SU-DHL-6 (cell line): ENCODE measurements at regions not wholly inside any gene's neighbourhood (a gene's known extent, or its start where the extent isn't known, plus 50 kb on each side); places are given as distances from the start of the nearest gene placed in this dataset.

ENCODE experiments used
- H2AFZ ChIP-seq: fragments of 200-600 bp; sonication (generic); 2 replicates; pipeline ENCODE4 v1.6.1; 2014; ENCODE audit warnings: low read depth, mild to moderate bottlenecking, moderate library complexity, mixed read lengths, antibody characterized with exemption, low read length; ENCODE audit not compliant: severe bottlenecking
- H3F3A ChIP-seq: fragments of 200-600 bp; shearing (Covaris generic); 2 replicates; pipeline ENCODE4 v1.6.0; 2016; ENCODE audit warnings: antibody characterized with exemption, mild to moderate bottlenecking; ENCODE audit not compliant: insufficient read depth
- H3K27ac ChIP-seq: fragments of 200-600 bp; sonication (generic); 2 replicates; pipeline ENCODE4 v1.5.1; 2016; ENCODE audit warnings: low read depth, mild to moderate bottlenecking, low read length, moderate library complexity, mixed read lengths
- H3K27me3 ChIP-seq: fragments of 200-600 bp; sonication (generic), shearing (Covaris generic); 2 replicates; pipeline ENCODE4 v1.6.0; 2014; ENCODE audit warnings: mild to moderate bottlenecking, low read length
- H3K36me3 ChIP-seq: fragments of 200-600 bp; sonication (generic); 2 replicates; pipeline ENCODE4 v1.6.1; 2014; ENCODE audit warnings: mild to moderate bottlenecking, low read length, mixed read lengths
- H3K4me2 ChIP-seq: fragments of 300-600, 200-600 bp; shearing (Covaris generic), sonication (generic); 2 replicates; pipeline ENCODE4 v1.6.0; 2014; ENCODE audit warnings: low read length, low read depth, mild to moderate bottlenecking; ENCODE audit not compliant: poor library complexity, severe bottlenecking
- H3K4me3 ChIP-seq: fragments of 200-600 bp; sonication (generic); 2 replicates; pipeline ENCODE4 v1.5.1; 2014; ENCODE audit warnings: antibody characterized with exemption, low read length, mild to moderate bottlenecking, mixed read lengths; ENCODE audit not compliant: insufficient read depth, poor library complexity, severe bottlenecking
- H3K79me2 ChIP-seq: fragments of 200-600 bp; sonication (generic); 2 replicates; pipeline ENCODE4 v1.6.1; 2014; ENCODE audit warnings: mild to moderate bottlenecking, low read length, moderate library complexity; ENCODE audit not compliant: insufficient read depth
- H3K9ac ChIP-seq: fragments of 200-600 bp; sonication (generic); 2 replicates; pipeline ENCODE4 v1.7.0; 2014; ENCODE audit warnings: mild to moderate bottlenecking, low read length
- H3K9me2 ChIP-seq: fragments of 200-600 bp; sonication (generic); replicated peaks from 2 replicates; pipeline ENCODE4 v1.6.1; 2014; ENCODE audit warnings: low read length; ENCODE audit not compliant: insufficient read depth
- H3K9me3 ChIP-seq: fragments of 200-600 bp; sonication (generic); 2 replicates; pipeline ENCODE4 v1.6.1; 2014; ENCODE audit warnings: low read length, mixed read lengths; ENCODE audit not compliant: insufficient read depth
- H4K20me1 ChIP-seq: fragments of 200-600 bp; sonication (generic); 2 replicates; pipeline ENCODE4 v1.6.1; 2014; ENCODE audit warnings: low read depth, mild to moderate bottlenecking, antibody characterized with exemption, low read length, moderate library complexity, mixed read lengths
- EZH2phosphoT487 ChIP-seq: fragments of 200-600 bp; sonication (generic), shearing (Covaris generic); conservative IDR thresholded peaks from 2 replicates; pipeline ENCODE4 v1.6.1; 2018; ENCODE audit warnings: mild to moderate bottlenecking, antibody characterized with exemption, low read length, moderate library complexity, mixed read lengths
- TF ChIP-seq, protein P1 (sequence below): fragments of 200-600 bp; sonication (generic); IDR thresholded peaks from one replicate; pipeline ENCODE4 v1.5.1; 2017; ENCODE audit warnings: antibody characterized with exemption, mild to moderate bottlenecking, low read length, moderate library complexity; ENCODE audit not compliant: insufficient read depth, poor library complexity, severe bottlenecking

DNA sequence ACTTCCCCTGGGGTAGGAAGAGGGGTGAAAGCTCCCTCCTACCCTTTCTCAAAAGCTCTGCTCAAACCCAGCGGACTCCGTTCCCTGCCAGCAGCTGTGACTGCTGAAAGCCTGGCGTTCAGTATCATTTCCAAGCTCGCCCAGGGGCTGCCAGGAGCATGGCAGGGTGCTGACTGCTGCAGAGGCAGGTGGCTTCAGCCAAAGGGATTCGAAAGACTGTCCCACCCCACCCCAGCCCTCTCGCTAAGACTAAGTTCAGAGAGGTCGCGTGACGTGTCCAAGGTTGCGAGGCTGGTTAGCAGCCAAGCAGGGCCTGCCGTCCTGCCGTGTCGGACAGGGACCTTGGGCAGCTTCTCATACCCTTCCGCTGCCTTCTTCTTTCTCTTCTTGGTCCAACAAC is 72.3 kb upstream of the RAB12 start:
- H3K9me2 ChIP-seq: no peaks in the 10 kb centered on the region
- no peak overlapping the region for H3K27ac ChIP-seq
- H3K4me2 ChIP-seq: no peak overlapping the region
- no peaks in the 10 kb centered on the region for H3K36me3 ChIP-seq
- no peak overlapping the region for H2AFZ ChIP-seq
- no peaks in the 10 kb centered on the region for H3K27me3 ChIP-seq
- no peaks in the 10 kb centered on the region for H3K9me3 ChIP-seq
- TF ChIP-seq, protein P1, sequence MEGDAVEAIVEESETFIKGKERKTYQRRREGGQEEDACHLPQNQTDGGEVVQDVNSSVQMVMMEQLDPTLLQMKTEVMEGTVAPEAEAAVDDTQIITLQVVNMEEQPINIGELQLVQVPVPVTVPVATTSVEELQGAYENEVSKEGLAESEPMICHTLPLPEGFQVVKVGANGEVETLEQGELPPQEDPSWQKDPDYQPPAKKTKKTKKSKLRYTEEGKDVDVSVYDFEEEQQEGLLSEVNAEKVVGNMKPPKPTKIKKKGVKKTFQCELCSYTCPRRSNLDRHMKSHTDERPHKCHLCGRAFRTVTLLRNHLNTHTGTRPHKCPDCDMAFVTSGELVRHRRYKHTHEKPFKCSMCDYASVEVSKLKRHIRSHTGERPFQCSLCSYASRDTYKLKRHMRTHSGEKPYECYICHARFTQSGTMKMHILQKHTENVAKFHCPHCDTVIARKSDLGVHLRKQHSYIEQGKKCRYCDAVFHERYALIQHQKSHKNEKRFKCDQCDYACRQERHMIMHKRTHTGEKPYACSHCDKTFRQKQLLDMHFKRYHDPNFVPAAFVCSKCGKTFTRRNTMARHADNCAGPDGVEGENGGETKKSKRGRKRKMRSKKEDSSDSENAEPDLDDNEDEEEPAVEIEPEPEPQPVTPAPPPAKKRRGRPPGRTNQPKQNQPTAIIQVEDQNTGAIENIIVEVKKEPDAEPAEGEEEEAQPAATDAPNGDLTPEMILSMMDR: no peak
- TF ChIP-seq EZH2phosphoT487: no peak
- no peak overlapping the region for H3K4me3 ChIP-seq
- H3K79me2 ChIP-seq: no peaks in the 10 kb centered on the region
- no peaks in the 10 kb centered on the region for H3F3A ChIP-seq
- no peaks in the 10 kb centered on the region for H4K20me1 ChIP-seq
- H3K9ac ChIP-seq: no peak overlapping the region

DNA sequence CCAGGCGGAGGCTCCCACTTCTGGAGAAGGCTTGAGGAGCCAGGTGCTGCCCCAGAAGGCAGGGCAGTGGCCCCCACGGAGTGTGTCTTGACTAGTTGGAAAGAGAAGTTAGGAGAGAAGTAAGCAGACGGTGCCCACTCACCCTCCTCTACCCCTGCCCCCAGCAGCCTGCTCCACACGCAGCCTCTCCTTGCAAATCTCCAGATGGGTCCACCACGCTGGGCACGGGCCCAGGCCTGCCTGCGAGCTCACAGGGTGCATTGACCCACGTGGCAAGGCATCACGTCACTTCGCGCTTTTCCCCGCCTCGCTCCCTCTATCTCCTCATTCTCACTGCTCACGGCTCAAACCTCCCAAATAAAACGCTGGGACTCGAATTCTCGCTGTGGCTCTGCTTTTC is 71.8 kb upstream of the RAB12 start:
- no peak overlapping the region for H3K4me3 ChIP-seq
- H3K9ac ChIP-seq: no peak overlapping the region
- H3K27me3 ChIP-seq: no peaks in the 10 kb centered on the region
- no peaks in the 10 kb centered on the region for H4K20me1 ChIP-seq
- H3K79me2 ChIP-seq: no peaks in the 10 kb centered on the region
- H3K9me3 ChIP-seq: no peaks in the 10 kb centered on the region
- no peak overlapping the region for H3K4me2 ChIP-seq
- no peaks in the 10 kb centered on the region for H3K36me3 ChIP-seq
- H3K27ac ChIP-seq: no peak overlapping the region
- no peak overlapping the region for H2AFZ ChIP-seq
- TF ChIP-seq, protein P1: no peak
- TF ChIP-seq EZH2phosphoT487: no peak
- no peaks in the 10 kb centered on the region for H3F3A ChIP-seq
- no peaks in the 10 kb centered on the region for H3K9me2 ChIP-seq

DNA sequence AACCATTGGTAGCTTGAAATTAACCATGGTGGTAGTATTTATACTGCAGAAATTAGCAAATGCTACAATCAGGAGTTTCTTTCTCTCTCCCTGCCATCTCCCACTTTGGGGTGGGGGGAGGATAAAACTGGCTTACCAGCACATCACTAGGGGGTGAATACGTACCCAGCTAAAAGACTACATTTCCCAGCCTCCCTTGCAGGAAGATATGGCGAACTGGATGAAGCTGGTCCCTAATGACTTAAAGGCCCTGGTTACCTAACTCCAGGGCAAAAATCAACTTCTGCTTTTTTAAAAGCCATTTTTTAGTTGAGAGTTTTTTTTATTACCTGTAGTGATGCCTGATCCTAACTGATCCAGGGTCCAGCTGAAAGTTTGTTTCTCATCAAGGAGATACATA is 70.3 kb upstream of the RAB12 start:
- Histone ChIP-seq H3F3A (no peaks in the 10 kb centered on the region), H3K27me3 (no peaks in the 10 kb centered on the region), H3K9me2 (no peaks in the 10 kb centered on the region), H3K79me2 (no peaks in the 10 kb centered on the region), H4K20me1 (no peaks in the 10 kb centered on the region), H3K27ac (no peak overlapping the region), H2AFZ (no peak overlapping the region), H3K9me3 (no peaks in the 10 kb centered on the region), H3K9ac (no peak overlapping the region), H3K36me3 (no peaks in the 10 kb centered on the region), H3K4me3 (no peak overlapping the region), H3K4me2 (no peak overlapping the region)
- TF ChIP-seq, protein P1: no peak
- TF ChIP-seq EZH2phosphoT487: no peak

DNA sequence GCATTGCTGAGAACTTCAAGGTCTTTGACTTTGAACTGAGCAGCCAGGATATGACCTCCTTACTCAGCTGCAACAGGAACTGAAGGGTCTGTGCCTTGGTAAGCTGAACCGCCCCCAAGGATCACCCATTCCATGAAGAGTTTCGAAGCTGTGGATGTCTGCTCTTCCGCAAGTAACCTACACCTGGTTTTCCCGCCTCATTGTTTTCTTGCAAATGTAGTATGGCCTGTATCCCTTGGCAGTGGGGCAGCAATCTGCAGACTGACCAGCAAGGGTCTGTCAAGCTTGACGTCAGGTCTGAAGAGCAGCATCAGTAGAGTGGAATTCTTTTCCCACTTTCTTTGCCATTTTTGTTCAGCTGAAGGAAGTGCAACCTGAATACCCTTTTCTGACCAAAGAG is 62.6 kb upstream of the RAB12 start:
- TF ChIP-seq EZH2phosphoT487: no peak
- TF ChIP-seq, protein P1: no peak
- Histone ChIP-seq H3F3A (no peaks in the 10 kb centered on the region), H3K4me3 (no peak overlapping the region), H3K4me2 (no peak overlapping the region), H3K36me3 (no peaks in the 10 kb centered on the region), H3K27me3 (no peaks in the 10 kb centered on the region), H3K79me2 (no peaks in the 10 kb centered on the region), H3K9me3 (no peaks in the 10 kb centered on the region), H3K9ac (no peak overlapping the region), H3K27ac (no peak overlapping the region), H2AFZ (no peak overlapping the region), H4K20me1 (no peaks in the 10 kb centered on the region), H3K9me2 (no peaks in the 10 kb centered on the region)
